ENCODE measurements at regions not wholly inside any gene's neighbourhood (a gene's known extent, or its start where the extent isn't known, plus 50 kb on each side); places are given as distances from the start of the nearest gene placed in this dataset.

DNA sequence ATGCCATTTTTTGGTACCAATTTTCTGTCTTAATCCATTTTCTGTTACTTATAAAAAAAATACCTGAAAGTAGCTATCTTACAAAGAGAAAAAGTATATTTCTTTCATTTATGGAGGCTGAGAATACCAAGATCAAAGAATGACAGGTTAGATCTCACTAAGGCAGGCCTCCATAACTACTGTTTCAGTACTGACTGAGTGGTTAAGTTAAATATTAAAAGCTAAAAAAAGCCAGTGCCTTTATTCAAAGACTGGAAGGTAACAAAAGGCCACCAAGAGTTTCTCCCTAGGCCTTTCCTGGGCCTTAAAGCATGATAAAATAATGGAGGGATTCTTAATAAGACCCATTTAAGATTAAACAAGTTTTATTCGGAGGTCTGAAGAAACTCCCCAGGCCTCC lies 687.7 kb upstream of the ADGRL4 start:
- TF ChIP-seq POLR2AphosphoS5 (IDR thresholded peaks at IDR 0.05) = no peak
- no peak for TF ChIP-seq POLR2A (IDR thresholded peaks at IDR 0.05)
- TF ChIP-seq, protein P1, sequence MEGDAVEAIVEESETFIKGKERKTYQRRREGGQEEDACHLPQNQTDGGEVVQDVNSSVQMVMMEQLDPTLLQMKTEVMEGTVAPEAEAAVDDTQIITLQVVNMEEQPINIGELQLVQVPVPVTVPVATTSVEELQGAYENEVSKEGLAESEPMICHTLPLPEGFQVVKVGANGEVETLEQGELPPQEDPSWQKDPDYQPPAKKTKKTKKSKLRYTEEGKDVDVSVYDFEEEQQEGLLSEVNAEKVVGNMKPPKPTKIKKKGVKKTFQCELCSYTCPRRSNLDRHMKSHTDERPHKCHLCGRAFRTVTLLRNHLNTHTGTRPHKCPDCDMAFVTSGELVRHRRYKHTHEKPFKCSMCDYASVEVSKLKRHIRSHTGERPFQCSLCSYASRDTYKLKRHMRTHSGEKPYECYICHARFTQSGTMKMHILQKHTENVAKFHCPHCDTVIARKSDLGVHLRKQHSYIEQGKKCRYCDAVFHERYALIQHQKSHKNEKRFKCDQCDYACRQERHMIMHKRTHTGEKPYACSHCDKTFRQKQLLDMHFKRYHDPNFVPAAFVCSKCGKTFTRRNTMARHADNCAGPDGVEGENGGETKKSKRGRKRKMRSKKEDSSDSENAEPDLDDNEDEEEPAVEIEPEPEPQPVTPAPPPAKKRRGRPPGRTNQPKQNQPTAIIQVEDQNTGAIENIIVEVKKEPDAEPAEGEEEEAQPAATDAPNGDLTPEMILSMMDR (IDR thresholded peaks at IDR 0.05) = no peak

Data from sigmoid colon (tissue), 4 donors.